PC-9 (cell line): ENCODE measurements at regions not wholly inside any gene's neighbourhood (a gene's known extent, or its start where the extent isn't known, plus 50 kb on each side); places are given as distances from the start of the nearest gene placed in this dataset.

Experiments used
- BruUV-seq: library from RNA; stranded (reverse); fragments of 400-500 nt; replicated peaks from 2 replicates; lab custom pipeline; 2021; lab: Mats Ljungman, UMichigan
- CTCF ChIA-PET: fragments of 300-600 bp; sonication (Branson Sonifier 250); formaldehyde crosslinking; loops from one replicate; lab custom pipeline; 2022; ENCODE audit warnings: antibody characterized with exemption; lab: Charles Lee
- POLR2A ChIA-PET: fragments of 300-600 bp; sonication (Branson Sonifier 250); formaldehyde crosslinking; loops from one replicate; lab custom pipeline; 2022; ENCODE audit warnings: antibody characterized with exemption; ENCODE audit not compliant: unreplicated experiment; lab: Charles Lee
- DNase-seq, 2 experiments: peaks; one replicate each; pipeline versions ENCODE4 v3.0.0 to v3.0.0-alpha.2; 2015 to 2022; ENCODE audit warnings: mixed read lengths in 1 of 2
- H2AFZ ChIP-seq: fragments of 200-600 bp; sonication (generic); 2 replicates; pipeline ENCODE4 v1.8.1; 2017; ENCODE audit warnings: antibody characterized with exemption
- H3F3A ChIP-seq: fragments of 200-600 bp; sonication (generic); 2 replicates; pipeline ENCODE4 v1.8.1; 2017; ENCODE audit warnings: antibody characterized with exemption, mild to moderate bottlenecking, low read depth; ENCODE audit not compliant: insufficient read depth
- H3K27ac ChIP-seq: fragments of 200-600 bp; sonication (generic); 2 replicates; pipeline ENCODE4 v1.6.1; 2016; ENCODE audit warnings: mixed run types
- H3K27me3 ChIP-seq: fragments of 200-600 bp; sonication (generic); 2 replicates; pipeline ENCODE4 v1.6.1; 2016; ENCODE audit warnings: low read depth, mixed run types; ENCODE audit not compliant: insufficient read depth
- H3K36me3 ChIP-seq: fragments of 200-600 bp; sonication (generic); 2 replicates; pipeline ENCODE4 v1.6.1; 2016; ENCODE audit warnings: low read depth, mixed run types
- H3K4me1 ChIP-seq: fragments of 200-600 bp; sonication (generic); replicated peaks from 2 replicates; pipeline ENCODE4 v1.6.1; 2016; ENCODE audit warnings: mixed run types; ENCODE audit not compliant: insufficient read depth
- H3K4me2 ChIP-seq: fragments of 200-600 bp; sonication (generic); 2 replicates; pipeline ENCODE4 v1.6.1; 2017; ENCODE audit warnings: mixed run types
- H3K4me3 ChIP-seq: fragments of 200-600 bp; sonication (generic); 2 replicates; pipeline ENCODE4 v1.6.1; 2016; ENCODE audit warnings: mixed run types
- H3K79me2 ChIP-seq: fragments of 200-600 bp; sonication (generic); 2 replicates; pipeline ENCODE4 v1.6.1; 2017; ENCODE audit warnings: low read depth, mixed run types
- H3K9me2 ChIP-seq: fragments of 200-600 bp; sonication (generic); 2 replicates; pipeline ENCODE4 v1.8.1; 2017; ENCODE audit warnings: mild to moderate bottlenecking; ENCODE audit not compliant: insufficient read depth
- H3K9me3 ChIP-seq: fragments of 200-600 bp; sonication (generic); 2 replicates; pipeline ENCODE4 v1.8.1; 2016; ENCODE audit warnings: low read depth; ENCODE audit not compliant: insufficient read depth
- H4K20me1 ChIP-seq: fragments of 200-600 bp; sonication (generic); 2 replicates; pipeline ENCODE4 v1.8.1; 2017; ENCODE audit not compliant: insufficient read depth
- EZH2 ChIP-seq: fragments of 200-600 bp; sonication (generic); IDR thresholded peaks from 2 replicates; pipeline ENCODE4 v1.8.0; 2017; ENCODE audit warnings: antibody characterized with exemption, low read depth
- intact Hi-C: fragments of 100-400 bp; cut with micrococcal nuclease; formaldehyde crosslinking; loops from one replicate; pipeline ENCODE4 v1.10.0; 2022; ENCODE audit not compliant: unreplicated experiment
- TF ChIP-seq, protein P1 (sequence below): fragments of 200-600 bp; sonication (generic); conservative IDR thresholded peaks from 2 replicates; pipeline ENCODE4 v1.6.1; 2017; ENCODE audit warnings: mixed run types, antibody characterized with exemption, mild to moderate bottlenecking, moderate library complexity

DNA sequence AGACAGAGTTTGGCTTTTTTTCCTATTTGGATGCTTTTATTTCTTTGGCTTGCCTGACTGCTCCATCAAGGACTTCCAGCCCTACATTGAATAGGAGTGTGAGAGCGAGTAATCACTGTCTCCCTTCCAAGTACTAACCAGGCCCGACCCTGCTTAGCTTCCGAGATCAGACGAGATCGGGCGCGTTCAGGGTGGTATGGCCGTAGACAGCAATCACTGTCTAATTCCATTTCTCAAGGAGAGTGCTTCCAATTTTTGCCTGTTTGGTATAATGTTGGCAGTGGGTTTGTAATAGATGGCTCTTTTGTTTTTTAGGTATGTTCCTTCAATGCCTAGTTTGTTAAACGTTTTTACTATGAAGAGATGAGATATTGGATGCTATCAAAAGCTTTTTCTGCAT, 125.0 kb upstream of the PEX5L start:
- ChIA-PET CTCF (no interaction called here), POLR2A (no interaction called here)
- Histone ChIP-seq H3K4me1 (no peaks in the 10 kb centered on the region), H3K36me3 (no peaks in the 10 kb centered on the region), H3K9me3 (no peaks in the 10 kb centered on the region), H3K9me2 (no peaks in the 10 kb centered on the region; the same call in 1 of the 2 replicates), H3K79me2 (no peaks in the 10 kb centered on the region), H3K4me2 (no peak overlapping the region), H3K27me3 (no peaks in the 10 kb centered on the region), H3F3A (no peaks in the 10 kb centered on the region), H3K27ac (no peak overlapping the region), H3K4me3 (no peak overlapping the region), H2AFZ (no peak overlapping the region), H4K20me1 (no peaks in the 10 kb centered on the region)
- no peak for DNase-seq
- TF ChIP-seq EZH2, result no peak
- TF ChIP-seq, protein P1, sequence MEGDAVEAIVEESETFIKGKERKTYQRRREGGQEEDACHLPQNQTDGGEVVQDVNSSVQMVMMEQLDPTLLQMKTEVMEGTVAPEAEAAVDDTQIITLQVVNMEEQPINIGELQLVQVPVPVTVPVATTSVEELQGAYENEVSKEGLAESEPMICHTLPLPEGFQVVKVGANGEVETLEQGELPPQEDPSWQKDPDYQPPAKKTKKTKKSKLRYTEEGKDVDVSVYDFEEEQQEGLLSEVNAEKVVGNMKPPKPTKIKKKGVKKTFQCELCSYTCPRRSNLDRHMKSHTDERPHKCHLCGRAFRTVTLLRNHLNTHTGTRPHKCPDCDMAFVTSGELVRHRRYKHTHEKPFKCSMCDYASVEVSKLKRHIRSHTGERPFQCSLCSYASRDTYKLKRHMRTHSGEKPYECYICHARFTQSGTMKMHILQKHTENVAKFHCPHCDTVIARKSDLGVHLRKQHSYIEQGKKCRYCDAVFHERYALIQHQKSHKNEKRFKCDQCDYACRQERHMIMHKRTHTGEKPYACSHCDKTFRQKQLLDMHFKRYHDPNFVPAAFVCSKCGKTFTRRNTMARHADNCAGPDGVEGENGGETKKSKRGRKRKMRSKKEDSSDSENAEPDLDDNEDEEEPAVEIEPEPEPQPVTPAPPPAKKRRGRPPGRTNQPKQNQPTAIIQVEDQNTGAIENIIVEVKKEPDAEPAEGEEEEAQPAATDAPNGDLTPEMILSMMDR, result no peak
- intact Hi-C loops, result no loop called here
- no TSS peak for BruUV-seq

DNA sequence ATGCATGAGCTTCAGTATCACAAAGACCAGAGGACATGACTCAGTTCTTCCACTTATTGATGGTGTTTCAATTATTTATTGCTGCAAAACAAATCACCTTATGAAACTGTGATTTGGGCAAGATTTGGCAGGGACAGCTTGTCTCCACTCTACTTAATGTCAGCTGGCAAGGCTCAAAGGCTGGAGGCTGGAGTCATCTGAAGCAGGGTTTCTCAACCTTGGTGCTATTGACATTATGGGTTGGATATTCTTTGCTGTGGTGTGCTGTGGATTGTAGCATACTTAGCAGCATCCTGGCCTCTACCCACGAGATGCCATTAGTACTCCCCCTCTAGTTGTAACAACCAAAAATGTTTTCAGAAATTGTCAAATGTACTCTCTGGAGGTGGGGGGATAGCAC, 138.8 kb upstream of the PEX5L start:
- intact Hi-C loops, result no loop called here
- POLR2A ChIA-PET, result no interaction called here
- no peak for TF ChIP-seq EZH2
- TF ChIP-seq, protein P1, result no peak

DNA sequence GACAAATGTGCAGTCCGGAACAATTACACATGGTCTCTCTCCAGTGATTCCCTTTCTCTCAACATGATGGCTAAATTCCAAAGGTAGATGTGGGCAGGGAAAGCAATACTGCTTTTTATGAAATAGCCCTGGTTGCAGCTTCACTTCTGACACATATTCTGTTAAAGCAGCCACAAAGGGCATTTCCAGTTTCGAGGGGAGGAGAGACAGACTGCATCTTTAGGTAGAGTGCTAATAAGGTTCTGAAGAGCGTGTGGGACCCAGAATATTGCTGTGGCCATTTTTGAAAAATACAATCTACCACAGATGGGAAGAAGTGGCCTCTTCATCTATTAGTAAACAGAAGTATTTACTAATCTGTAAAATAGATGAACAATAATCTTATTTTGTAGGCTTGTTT, 139.3 kb upstream of the PEX5L start:
- no peak overlapping the region for H3K4me3 ChIP-seq
- H3K27me3 ChIP-seq, result no peaks in the 10 kb centered on the region
- no peak overlapping the region for H2AFZ ChIP-seq
- H3K4me1 ChIP-seq, result no peaks in the 10 kb centered on the region
- DNase-seq, result no peak
- CTCF ChIA-PET, result no interaction called here
- H3K79me2 ChIP-seq, result no peaks in the 10 kb centered on the region
- TF ChIP-seq, protein P1, result no peak
- TF ChIP-seq EZH2, result no peak
- intact Hi-C loops, result no loop called here
- no peaks in the 10 kb centered on the region for H4K20me1 ChIP-seq
- H3K27ac ChIP-seq, result no peak overlapping the region
- POLR2A ChIA-PET, result no interaction called here
- H3K4me2 ChIP-seq, result no peak overlapping the region
- H3K9me3 ChIP-seq, result no peaks in the 10 kb centered on the region
- no TSS peak for BruUV-seq
- no peaks in the 10 kb centered on the region; the same call in 1 of the 2 replicates for H3F3A ChIP-seq
- no peaks in the 10 kb centered on the region for H3K9me2 ChIP-seq
- no peaks in the 10 kb centered on the region for H3K36me3 ChIP-seq

More for the DNA sequence above, 138.8 kb upstream of the PEX5L start:
- DNase-seq, result no peak
- Histone ChIP-seq H3K36me3 (no peaks in the 10 kb centered on the region), H3K9me3 (no peaks in the 10 kb centered on the region), H3K9me2 (no peaks in the 10 kb centered on the region), H3K4me1 (no peaks in the 10 kb centered on the region), H3K27ac (no peak overlapping the region), H3K4me2 (no peak overlapping the region), H2AFZ (no peak overlapping the region), H3K79me2 (no peaks in the 10 kb centered on the region), H3K27me3 (no peaks in the 10 kb centered on the region), H4K20me1 (no peaks in the 10 kb centered on the region), H3K4me3 (no peak overlapping the region), H3F3A (no peaks in the 10 kb centered on the region; the same call in 1 of the 2 replicates)
- CTCF ChIA-PET, result no interaction called here
- no TSS peak for BruUV-seq
